OCI-LY1 (cell line): ENCODE measurements at regions not wholly inside any gene's neighbourhood (a gene's known extent, or its start where the extent isn't known, plus 50 kb on each side); places are given as distances from the start of the nearest gene placed in this dataset.

Experiments used
- H2AFZ ChIP-seq: fragments of 200-600 bp; sonication (generic), shearing (Covaris generic); 2 replicates; pipeline ENCODE4 v1.6.0; 2014; ENCODE audit warnings: antibody characterized with exemption, mild to moderate bottlenecking, low read length
- H3F3A ChIP-seq: fragments of 200-600 bp; sonication (generic), shearing (Covaris generic); 2 replicates; pipeline ENCODE4 v1.6.0; 2014; ENCODE audit warnings: mild to moderate bottlenecking, antibody characterized with exemption, low read length, moderate library complexity; ENCODE audit not compliant: insufficient read depth
- H3K27ac ChIP-seq: fragments of 200-600 bp; sonication (generic); 2 replicates; pipeline ENCODE4 v1.5.1; 2014; ENCODE audit warnings: low read length, mixed run types, mild to moderate bottlenecking, low read depth; ENCODE audit not compliant: poor library complexity, severe bottlenecking
- H3K27me3 ChIP-seq: fragments of 200-600 bp; sonication (generic); 2 replicates; pipeline ENCODE4 v1.6.0; 2014; ENCODE audit warnings: antibody characterized with exemption, mild to moderate bottlenecking, low read length, moderate library complexity; ENCODE audit not compliant: insufficient read depth
- H3K36me3 ChIP-seq: fragments of 200-600 bp; sonication (generic); 2 replicates; pipeline ENCODE4 v1.6.1; 2014; ENCODE audit warnings: mild to moderate bottlenecking, antibody characterized with exemption, low read length, moderate library complexity, mixed read lengths; ENCODE audit not compliant: insufficient read depth
- H3K4me1 ChIP-seq: fragments of 200-600 bp; sonication (generic); 2 replicates; pipeline ENCODE4 v1.5.1; 2014; ENCODE audit warnings: mild to moderate bottlenecking, low read length, moderate library complexity; ENCODE audit not compliant: insufficient read depth, severe bottlenecking
- H3K4me2 ChIP-seq: fragments of 200-600 bp; sonication (generic), shearing (Covaris generic); 2 replicates; pipeline ENCODE4 v1.6.1; 2014; ENCODE audit warnings: low read length
- H3K4me3 ChIP-seq: fragments of 200-600 bp; sonication (generic); 2 replicates; pipeline ENCODE4 v1.5.1; 2014; ENCODE audit warnings: low read length, low read depth, mild to moderate bottlenecking, mixed read lengths; ENCODE audit not compliant: poor library complexity, severe bottlenecking
- H3K79me2 ChIP-seq: fragments of 200-600 bp; shearing (Covaris generic); 2 replicates; pipeline ENCODE4 v1.6.1; 2016; ENCODE audit warnings: mixed run types, low read length, mixed read lengths; ENCODE audit not compliant: insufficient read depth
- H3K9ac ChIP-seq: fragments of 200-600 bp; sonication (generic), shearing (Covaris generic); 2 replicates; pipeline ENCODE4 v1.6.1; 2014; ENCODE audit warnings: mild to moderate bottlenecking, low read length, mixed read lengths
- H3K9me2 ChIP-seq: fragments of 200-600 bp; sonication (generic), shearing (Covaris generic); 2 replicates; pipeline ENCODE4 v1.6.1; 2014; ENCODE audit warnings: low read depth, mild to moderate bottlenecking, low read length, mixed read lengths
- H3K9me3 ChIP-seq: fragments of 200-600 bp; shearing (Covaris generic); 2 replicates; pipeline ENCODE4 v1.6.1; 2014; ENCODE audit warnings: low read length, mixed read lengths
- H4K20me1 ChIP-seq: fragments of 200-600 bp; sonication (generic), shearing (Covaris generic); 2 replicates; pipeline ENCODE4 v1.6.0; 2016; ENCODE audit warnings: mild to moderate bottlenecking, low read length; ENCODE audit not compliant: insufficient read depth
- CTCF ChIP-seq: fragments of 200-600 bp; sonication (generic), shearing (Covaris generic); IDR thresholded peaks from 2 replicates; pipeline ENCODE4 v1.5.1; 2017; ENCODE audit warnings: mild to moderate bottlenecking, antibody characterized with exemption, low read length, moderate library complexity, mixed read lengths
- EZH2 ChIP-seq: fragments of 200-600 bp; sonication (generic), shearing (Covaris generic); IDR thresholded peaks from 2 replicates; pipeline ENCODE4 v1.8.0; 2017; ENCODE audit warnings: borderline replicate concordance, mixed run types, mild to moderate bottlenecking, antibody characterized with exemption, low read length, moderate library complexity, mixed read lengths

- Histone ChIP-seq H2AFZ (no peak overlapping the region), H3F3A (no peaks in the 10 kb centered on the region), H3K9me3 (no peaks in the 10 kb centered on the region), H3K36me3 (no peaks in the 10 kb centered on the region; the same call in 1 of the 2 replicates), H4K20me1 (no peaks in the 10 kb centered on the region), H3K4me1 (no peaks in the 10 kb centered on the region), H3K4me2 (no peak overlapping the region), H3K27ac (no peak overlapping the region), H3K9ac (no peak overlapping the region), H3K27me3 (no peaks in the 10 kb centered on the region), H3K4me3 (no peak overlapping the region), H3K9me2 (no peaks in the 10 kb centered on the region), H3K79me2 (no peaks in the 10 kb centered on the region)
- TF ChIP-seq CTCF: no peak
- no peak for TF ChIP-seq EZH2
Measured at GRCh38 chr2:48178611-48179010, 135.9 kb upstream of the FOXN2 start.

GRCh38 chr2:48180557-48180956 is 133.9 kb upstream of the FOXN2 start:
- Histone ChIP-seq H4K20me1 (no peaks in the 10 kb centered on the region), H2AFZ (no peak overlapping the region), H3K27me3 (no peaks in the 10 kb centered on the region), H3K27ac (no peak overlapping the region), H3K9ac (no peak overlapping the region), H3K9me3 (no peaks in the 10 kb centered on the region), H3K79me2 (no peaks in the 10 kb centered on the region), H3F3A (no peaks in the 10 kb centered on the region), H3K4me1 (no peaks in the 10 kb centered on the region), H3K36me3 (no peaks in the 10 kb centered on the region; the same call in 1 of the 2 replicates), H3K4me2 (no peak overlapping the region), H3K4me3 (no peak overlapping the region), H3K9me2 (no peaks in the 10 kb centered on the region)
- no peak for TF ChIP-seq EZH2
- TF ChIP-seq CTCF: no peak

GRCh38 chr2:48183276-48183675 is 131.2 kb upstream of the FOXN2 start:
- Histone ChIP-seq H3K79me2 (no peaks in the 10 kb centered on the region), H3K27me3 (no peaks in the 10 kb centered on the region), H3K4me3 (no peak overlapping the region), H2AFZ (no peak overlapping the region), H3K4me1 (no peaks in the 10 kb centered on the region), H3K9ac (no peak overlapping the region), H3F3A (no peaks in the 10 kb centered on the region), H3K4me2 (no peak overlapping the region), H3K9me2 (no peaks in the 10 kb centered on the region), H3K36me3 (no peaks in the 10 kb centered on the region), H4K20me1 (no peaks in the 10 kb centered on the region), H3K27ac (no peak overlapping the region), H3K9me3 (no peaks in the 10 kb centered on the region)
- TF ChIP-seq EZH2: no peak
- TF ChIP-seq CTCF: no peak
